HEK293 (cell line): ENCODE measurements at regions not wholly inside any gene's neighbourhood (a gene's known extent, or its start where the extent isn't known, plus 50 kb on each side); places are given as distances from the start of the nearest gene placed in this dataset.

Experiments
- BCL11B ChIP-seq: fragments of 450-650 bp; formaldehyde crosslinking; IDR thresholded peaks from 2 replicates; pipeline ENCODE4 v1.5.1; 2016; ENCODE audit warnings: low read depth, missing biosample characterization, missing genetic modification characterization
- REST ChIP-seq: fragments of 450-650 bp; formaldehyde crosslinking; IDR thresholded peaks from 2 replicates; pipeline ENCODE4 v1.5.1; 2016; ENCODE audit warnings: missing biosample characterization, missing genetic modification characterization
- ZBTB1 ChIP-seq: fragments of 450-650 bp; formaldehyde crosslinking; IDR thresholded peaks from 2 replicates; pipeline ENCODE4 v1.5.1; 2016; ENCODE audit warnings: missing biosample characterization, missing genetic modification characterization
- ZNF121 ChIP-seq: fragments of 450-650 bp; formaldehyde crosslinking; IDR thresholded peaks from 2 replicates; pipeline ENCODE4 v1.5.1; 2016; ENCODE audit warnings: missing biosample characterization, missing genetic modification characterization
- ZNF362 ChIP-seq: fragments of 450-650 bp; formaldehyde crosslinking; IDR thresholded peaks from 2 replicates; pipeline ENCODE4 v1.5.1; 2016; ENCODE audit warnings: missing biosample characterization, missing genetic modification characterization
- ZNF473 ChIP-seq: fragments of 450-650 bp; formaldehyde crosslinking; IDR thresholded peaks from 2 replicates; pipeline ENCODE4 v1.5.1; 2017; ENCODE audit warnings: missing biosample characterization, missing genetic modification characterization
- ZNF488 ChIP-seq: fragments of 450-650 bp; formaldehyde crosslinking; IDR thresholded peaks from 2 replicates; pipeline ENCODE4 v1.5.1; 2016; ENCODE audit warnings: missing biosample characterization, missing genetic modification characterization
- ZNF518A ChIP-seq: fragments of 450-650 bp; formaldehyde crosslinking; conservative IDR thresholded peaks from 2 replicates; pipeline ENCODE4 v1.5.1; 2016; ENCODE audit warnings: low read depth, missing biosample characterization, missing genetic modification characterization
- ZNF707 ChIP-seq: fragments of 450-650 bp; formaldehyde crosslinking; IDR thresholded peaks from 2 replicates; pipeline ENCODE4 v1.5.1; 2016; ENCODE audit warnings: missing biosample characterization, missing genetic modification characterization
- ZNF777 ChIP-seq: fragments of 450-650 bp; formaldehyde crosslinking; IDR thresholded peaks from 2 replicates; pipeline ENCODE4 v1.5.1; 2017; ENCODE audit warnings: missing biosample characterization, missing genetic modification characterization, borderline replicate concordance
- TF ChIP-seq, protein P1 (sequence below): sonication (generic); formaldehyde crosslinking; IDR thresholded peaks from 2 replicates; pipeline ENCODE4 v1.8.1; 2022; ENCODE audit warnings: mild to moderate bottlenecking, moderate library complexity, missing genetic modification reagents
- TF ChIP-seq, protein P2 (sequence below): fragments of 450-650 bp; formaldehyde crosslinking; IDR thresholded peaks from 2 replicates; pipeline ENCODE4 v1.5.1; 2017; ENCODE audit warnings: missing biosample characterization, missing genetic modification characterization

- TF ChIP-seq ZNF518A (no peak), ZNF362 (tag by site-specific recombination) (no peak), ZNF777 (tag by site-specific recombination) (no peak), ZNF488 (tag by site-specific recombination) (no peak), ZNF121 (tag by site-specific recombination) (no peak), BCL11B (tag by site-specific recombination) (no peak), ZNF707 (no peak), ZNF473 (no peak), ZBTB1 (tag by site-specific recombination) (no peak), REST (tag by site-specific recombination) (no peak)
- TF ChIP-seq, protein P1, sequence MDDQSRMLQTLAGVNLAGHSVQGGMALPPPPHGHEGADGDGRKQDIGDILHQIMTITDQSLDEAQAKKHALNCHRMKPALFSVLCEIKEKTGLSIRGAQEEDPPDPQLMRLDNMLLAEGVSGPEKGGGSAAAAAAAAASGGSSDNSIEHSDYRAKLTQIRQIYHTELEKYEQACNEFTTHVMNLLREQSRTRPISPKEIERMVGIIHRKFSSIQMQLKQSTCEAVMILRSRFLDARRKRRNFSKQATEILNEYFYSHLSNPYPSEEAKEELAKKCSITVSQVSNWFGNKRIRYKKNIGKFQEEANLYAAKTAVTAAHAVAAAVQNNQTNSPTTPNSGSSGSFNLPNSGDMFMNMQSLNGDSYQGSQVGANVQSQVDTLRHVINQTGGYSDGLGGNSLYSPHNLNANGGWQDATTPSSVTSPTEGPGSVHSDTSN (CRISPR knock-in tag), result no peak
- TF ChIP-seq, protein P2, sequence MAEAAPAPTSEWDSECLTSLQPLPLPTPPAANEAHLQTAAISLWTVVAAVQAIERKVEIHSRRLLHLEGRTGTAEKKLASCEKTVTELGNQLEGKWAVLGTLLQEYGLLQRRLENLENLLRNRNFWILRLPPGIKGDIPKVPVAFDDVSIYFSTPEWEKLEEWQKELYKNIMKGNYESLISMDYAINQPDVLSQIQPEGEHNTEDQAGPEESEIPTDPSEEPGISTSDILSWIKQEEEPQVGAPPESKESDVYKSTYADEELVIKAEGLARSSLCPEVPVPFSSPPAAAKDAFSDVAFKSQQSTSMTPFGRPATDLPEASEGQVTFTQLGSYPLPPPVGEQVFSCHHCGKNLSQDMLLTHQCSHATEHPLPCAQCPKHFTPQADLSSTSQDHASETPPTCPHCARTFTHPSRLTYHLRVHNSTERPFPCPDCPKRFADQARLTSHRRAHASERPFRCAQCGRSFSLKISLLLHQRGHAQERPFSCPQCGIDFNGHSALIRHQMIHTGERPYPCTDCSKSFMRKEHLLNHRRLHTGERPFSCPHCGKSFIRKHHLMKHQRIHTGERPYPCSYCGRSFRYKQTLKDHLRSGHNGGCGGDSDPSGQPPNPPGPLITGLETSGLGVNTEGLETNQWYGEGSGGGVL (tag by site-specific recombination), result no peak
These were observed 118.5 kb upstream of the SHISA3 start (continued) for GRCh38 chr4:42278709-42279324.
